Smooth muscle cell (in vitro differentiated cells): ENCODE measurements at regions not wholly inside any gene's neighbourhood (a gene's known extent, or its start where the extent isn't known, plus 50 kb on each side); places are given as distances from the start of the nearest gene placed in this dataset.

Experiments used
- DNase-seq: peaks from one replicate; lab custom pipeline; 2025; ENCODE audit not compliant: unreplicated experiment; lab: John Stamatoyannopoulos, UW
- H2AFZ ChIP-seq: fragments of 200-600 bp; sonication (generic); 2 replicates; pipeline ENCODE4 v1.6.0; 2016; ENCODE audit warnings: antibody characterized with exemption, low read depth, mild to moderate bottlenecking
- H3F3A ChIP-seq: fragments of 200-600 bp; sonication (generic); 2 replicates; pipeline ENCODE4 v1.6.0; 2017; ENCODE audit warnings: antibody characterized with exemption, low read depth
- H3K27ac ChIP-seq: fragments of 200-600 bp; sonication (generic); 2 replicates; pipeline ENCODE4 v1.5.1; 2016; ENCODE audit warnings: low read depth, mild to moderate bottlenecking
- H3K27me3 ChIP-seq: fragments of 200-600 bp; sonication (generic); 2 replicates; pipeline ENCODE4 v1.6.1; 2016; ENCODE audit warnings: low read depth, mild to moderate bottlenecking
- H3K36me3 ChIP-seq: fragments of 200-600 bp; sonication (generic); 2 replicates; pipeline ENCODE4 v1.5.1; 2016; ENCODE audit warnings: low read depth
- H3K4me1 ChIP-seq: fragments of 200-600 bp; sonication (generic); 2 replicates; pipeline ENCODE4 v1.5.1; 2016; ENCODE audit warnings: low read depth
- H3K4me2 ChIP-seq: fragments of 200-600 bp; sonication (generic); 2 replicates; pipeline ENCODE4 v1.6.0; 2016; ENCODE audit warnings: mild to moderate bottlenecking
- H3K4me3 ChIP-seq: fragments of 200-600 bp; sonication (generic); 2 replicates; pipeline ENCODE4 v1.5.1; 2016; ENCODE audit warnings: mild to moderate bottlenecking
- H3K79me2 ChIP-seq: fragments of 200-600 bp; sonication (generic); 2 replicates; pipeline ENCODE4 v1.6.0; 2016; ENCODE audit warnings: low read depth, mild to moderate bottlenecking
- H3K9ac ChIP-seq: fragments of 200-600 bp; sonication (generic); 2 replicates; pipeline ENCODE4 v1.6.0; 2016; ENCODE audit warnings: low read depth
- H3K9me3 ChIP-seq: fragments of 200-600 bp; sonication (generic); replicated peaks from 2 replicates; pipeline ENCODE4 v1.5.1; 2016; ENCODE audit warnings: low read depth
- H4K20me1 ChIP-seq: fragments of 200-600 bp; sonication (generic); 2 replicates; pipeline ENCODE4 v1.6.0; 2016; ENCODE audit warnings: low read depth
- CTCF ChIP-seq: fragments of 200-600 bp; sonication (generic); IDR thresholded peaks from 2 replicates; pipeline ENCODE4 v1.5.1; 2017; ENCODE audit warnings: borderline replicate concordance, mild to moderate bottlenecking, antibody characterized with exemption; ENCODE audit not compliant: insufficient read depth, poor library complexity, severe bottlenecking
- WGBS: methylation state at CpG from one replicate; pipeline ENCODE4 v1.1.7; 2016; ENCODE audit warnings: low lambda C conversion rate; 5-methylcytosine and 5-hydroxymethylcytosine counted together

DNA sequence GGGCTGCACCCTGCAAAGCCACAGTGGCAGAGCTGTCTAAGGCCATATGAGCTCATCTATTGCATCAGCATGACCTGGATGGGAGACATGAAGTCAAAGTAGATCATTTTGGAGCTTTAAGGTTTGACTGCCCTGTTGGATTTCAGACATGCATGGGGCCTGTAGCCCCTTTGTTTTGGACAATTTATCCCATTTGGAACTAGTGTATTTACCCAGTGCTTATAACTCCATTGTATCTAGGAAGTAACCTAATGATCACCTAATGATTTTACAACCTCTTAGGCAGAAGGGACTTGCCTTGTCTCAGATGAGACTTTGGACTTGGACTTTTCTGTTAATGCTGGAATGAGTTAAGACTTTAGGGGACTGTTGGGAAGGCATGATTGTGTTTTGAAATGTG lies 575.4 kb downstream of the EPM2A start:
- no peaks in the 10 kb centered on the region for H3F3A ChIP-seq
- no peak overlapping the region for H3K4me3 ChIP-seq
- no peak overlapping the region for H2AFZ ChIP-seq
- no peak for DNase-seq
- no peaks in the 10 kb centered on the region for H3K36me3 ChIP-seq
- no peak overlapping the region for H3K27ac ChIP-seq
- no peak overlapping the region for H3K9ac ChIP-seq
- no peak overlapping the region for H3K4me2 ChIP-seq
- TF ChIP-seq CTCF, result no peak
- no peaks in the 10 kb centered on the region for H4K20me1 ChIP-seq
- no peaks in the 10 kb centered on the region for H3K79me2 ChIP-seq
- no peaks in the 10 kb centered on the region for H3K9me3 ChIP-seq
- H3K4me1 ChIP-seq, result no peaks in the 10 kb centered on the region
- H3K27me3 ChIP-seq, result no peaks in the 10 kb centered on the region

DNA sequence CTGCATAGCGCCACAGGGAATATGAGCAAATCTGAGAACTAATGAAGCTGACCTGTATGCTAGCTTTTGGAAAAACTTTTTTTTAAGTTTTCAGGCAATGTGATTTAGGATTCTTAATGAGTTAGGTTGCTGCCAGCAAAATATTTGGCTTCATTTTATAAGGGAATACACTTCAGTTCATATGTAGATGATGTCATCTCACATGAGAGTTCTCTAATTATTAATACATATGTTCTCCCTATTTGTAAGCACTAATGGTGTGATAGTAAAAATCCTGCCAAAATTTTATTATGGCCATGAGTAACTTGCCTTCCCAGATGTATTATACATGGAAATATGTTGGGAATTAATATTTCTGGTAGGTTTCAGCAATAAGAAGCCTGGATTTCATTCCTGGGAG lies 573.8 kb downstream of the EPM2A start:
- Histone ChIP-seq H4K20me1 (no peaks in the 10 kb centered on the region), H3K27me3 (no peaks in the 10 kb centered on the region), H3K27ac (no peak overlapping the region), H3K4me1 (no peaks in the 10 kb centered on the region), H3K4me2 (no peak overlapping the region), H2AFZ (no peak overlapping the region), H3K4me3 (no peak overlapping the region), H3F3A (no peaks in the 10 kb centered on the region), H3K36me3 (no peaks in the 10 kb centered on the region), H3K9ac (no peak overlapping the region), H3K9me3 (no peaks in the 10 kb centered on the region), H3K79me2 (no peaks in the 10 kb centered on the region)
- 100% methylated on average over 1 of the region's 1 CpG for WGBS
- no peak for TF ChIP-seq CTCF
- DNase-seq, result no peak

GRCh38 chr6:145169726-145170224 lies 565.5 kb downstream of the EPM2A start:
- no peaks in the 10 kb centered on the region for H3K79me2 ChIP-seq
- H2AFZ ChIP-seq, result no peak overlapping the region
- no peaks in the 10 kb centered on the region for H3K27me3 ChIP-seq
- no peak for TF ChIP-seq CTCF
- H4K20me1 ChIP-seq, result no peaks in the 10 kb centered on the region
- no peak overlapping the region for H3K4me2 ChIP-seq
- no peak overlapping the region for H3K4me3 ChIP-seq
- H3K4me1 ChIP-seq, result no peaks in the 10 kb centered on the region
- no peaks in the 10 kb centered on the region for H3F3A ChIP-seq
- DNase-seq, result no peak
- no peaks in the 10 kb centered on the region for H3K36me3 ChIP-seq
- H3K9ac ChIP-seq, result no peak overlapping the region
- 96% methylated on average over 2 of the region's 2 CpGs for WGBS
- H3K27ac ChIP-seq, result no peak overlapping the region
- no peaks in the 10 kb centered on the region for H3K9me3 ChIP-seq

DNA sequence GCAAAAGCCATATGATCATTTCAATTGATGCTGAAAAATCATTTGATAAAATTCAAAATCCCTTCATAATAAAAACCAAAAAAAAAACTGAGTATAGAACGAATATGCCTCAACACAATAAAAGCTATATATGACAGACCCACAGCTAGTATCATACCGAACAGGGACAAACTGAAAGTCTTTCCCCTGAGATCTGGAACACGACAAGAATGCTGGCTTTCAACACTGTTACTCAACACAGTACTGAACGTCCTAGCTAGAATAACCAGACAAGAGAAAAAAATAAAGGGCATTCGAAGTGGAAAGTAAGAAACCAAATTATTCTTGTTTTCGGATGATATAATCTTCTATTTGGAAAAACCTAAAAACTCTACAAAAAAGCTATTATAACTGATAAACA lies 559.9 kb downstream of the EPM2A start:
- no peak overlapping the region for H3K4me2 ChIP-seq
- H3K36me3 ChIP-seq, result no peaks in the 10 kb centered on the region
- no peaks in the 10 kb centered on the region for H3F3A ChIP-seq
- H3K79me2 ChIP-seq, result no peaks in the 10 kb centered on the region
- no peak overlapping the region for H2AFZ ChIP-seq
- TF ChIP-seq CTCF, result no peak
- H3K9me3 ChIP-seq, result no peaks in the 10 kb centered on the region
- no peak overlapping the region for H3K27ac ChIP-seq
- WGBS, result 70% methylated on average over 6 of the region's 6 CpGs
- no peak overlapping the region for H3K9ac ChIP-seq
- no peak overlapping the region for H3K4me3 ChIP-seq
- no peaks in the 10 kb centered on the region for H3K27me3 ChIP-seq
- no peaks in the 10 kb centered on the region for H4K20me1 ChIP-seq
- DNase-seq, result no peak
- H3K4me1 ChIP-seq, result no peaks in the 10 kb centered on the region
